ENCODE measurements at regions not wholly inside any gene's neighbourhood (a gene's known extent, or its start where the extent isn't known, plus 50 kb on each side); places are given as distances from the start of the nearest gene placed in this dataset.

DNA sequence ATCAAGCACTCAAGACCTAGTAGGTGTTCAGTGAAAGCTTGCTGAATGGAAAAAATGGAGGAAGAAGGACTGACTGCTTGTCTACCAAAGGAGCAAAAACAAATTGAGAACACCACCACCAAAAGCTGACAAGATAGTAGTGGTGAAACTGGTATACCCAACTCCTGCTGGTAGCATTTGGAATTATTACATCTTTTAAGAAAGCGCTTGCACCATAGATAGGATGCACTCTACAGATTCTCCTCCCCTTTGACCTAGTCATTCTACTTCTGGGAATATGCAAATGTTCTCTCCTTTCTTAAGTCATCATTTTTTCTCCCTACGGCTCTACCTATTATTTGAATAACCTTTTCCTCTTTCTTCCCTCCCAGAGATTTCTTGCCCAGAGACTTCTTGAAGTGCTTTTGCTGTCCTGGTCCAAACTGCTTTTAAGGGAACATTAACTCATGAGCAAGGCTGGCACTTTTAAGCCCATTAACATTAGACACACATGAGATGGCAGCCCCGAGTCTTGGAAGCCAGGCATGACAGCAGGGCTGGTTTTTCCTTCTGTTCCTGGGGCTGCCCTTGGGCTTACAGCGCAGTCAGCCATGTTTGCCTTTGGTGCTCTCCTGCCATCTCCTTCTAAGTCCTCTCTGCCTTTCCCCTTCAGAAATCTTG, 75.0 kb upstream of the TLE3 start:
- TF ChIP-seq, protein P1, sequence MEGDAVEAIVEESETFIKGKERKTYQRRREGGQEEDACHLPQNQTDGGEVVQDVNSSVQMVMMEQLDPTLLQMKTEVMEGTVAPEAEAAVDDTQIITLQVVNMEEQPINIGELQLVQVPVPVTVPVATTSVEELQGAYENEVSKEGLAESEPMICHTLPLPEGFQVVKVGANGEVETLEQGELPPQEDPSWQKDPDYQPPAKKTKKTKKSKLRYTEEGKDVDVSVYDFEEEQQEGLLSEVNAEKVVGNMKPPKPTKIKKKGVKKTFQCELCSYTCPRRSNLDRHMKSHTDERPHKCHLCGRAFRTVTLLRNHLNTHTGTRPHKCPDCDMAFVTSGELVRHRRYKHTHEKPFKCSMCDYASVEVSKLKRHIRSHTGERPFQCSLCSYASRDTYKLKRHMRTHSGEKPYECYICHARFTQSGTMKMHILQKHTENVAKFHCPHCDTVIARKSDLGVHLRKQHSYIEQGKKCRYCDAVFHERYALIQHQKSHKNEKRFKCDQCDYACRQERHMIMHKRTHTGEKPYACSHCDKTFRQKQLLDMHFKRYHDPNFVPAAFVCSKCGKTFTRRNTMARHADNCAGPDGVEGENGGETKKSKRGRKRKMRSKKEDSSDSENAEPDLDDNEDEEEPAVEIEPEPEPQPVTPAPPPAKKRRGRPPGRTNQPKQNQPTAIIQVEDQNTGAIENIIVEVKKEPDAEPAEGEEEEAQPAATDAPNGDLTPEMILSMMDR (IDR thresholded peaks at IDR 0.05; ENCODE audit: poor library complexity, severe bottlenecking) = no peak
- DNase-seq (ENCODE audit: low spot score) = no peak
- ATAC-seq (ENCODE audit: low read depth) = no peak

DNA sequence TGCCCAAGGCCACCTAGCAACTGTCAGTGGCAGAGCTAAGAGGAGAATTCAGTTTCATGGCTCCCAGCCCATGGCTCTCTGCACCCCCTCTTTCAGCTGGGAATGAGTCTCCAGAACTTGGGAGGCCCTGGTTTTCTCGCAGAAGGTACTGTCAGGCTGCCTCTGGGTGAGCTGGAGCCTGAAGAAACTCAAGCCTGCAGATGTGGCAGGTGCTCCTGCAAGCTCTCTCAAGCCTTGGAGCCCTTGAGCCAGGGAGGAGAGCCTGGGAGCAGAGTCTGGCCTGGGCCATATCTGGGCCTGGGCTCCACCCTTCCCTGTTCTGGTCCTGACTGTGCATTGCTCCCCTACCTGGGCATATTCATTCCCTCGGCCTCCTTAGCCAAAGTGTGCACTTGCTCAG, 74.4 kb upstream of the TLE3 start:
- no peaks in the 10 kb centered on the region for H3K9me3 ChIP-seq (ENCODE audit: severe bottlenecking)
- H3K4me1 ChIP-seq (ENCODE audit: insufficient read depth, poor library complexity, severe bottlenecking) = no peaks in the 10 kb centered on the region
- H3K4me3 ChIP-seq (ENCODE audit: severe bottlenecking) = no peak overlapping the region
- no peak overlapping the region for H3K27ac ChIP-seq (ENCODE audit: poor library complexity, severe bottlenecking)
- DNase-seq (ENCODE audit: low spot score) = no peak
- TF ChIP-seq, protein P1 (IDR thresholded peaks at IDR 0.05; ENCODE audit: poor library complexity, severe bottlenecking) = no peak
- no peaks in the 10 kb centered on the region for H3K27me3 ChIP-seq (ENCODE audit: insufficient read depth, poor library complexity, severe bottlenecking)
- 0 out of 3 replicates have a peak, but pooled peaks have one; percentile 12 for ATAC-seq (ENCODE audit: low read depth)
- no peaks in the 10 kb centered on the region for H3K36me3 ChIP-seq (ENCODE audit: low read depth)

More for the DNA sequence above, 75.0 kb upstream of the TLE3 start:
- Histone ChIP-seq H3K27me3 (ENCODE audit: insufficient read depth, poor library complexity, severe bottlenecking) (no peaks in the 10 kb centered on the region), H3K9me3 (ENCODE audit: severe bottlenecking) (no peaks in the 10 kb centered on the region), H3K27ac (ENCODE audit: poor library complexity, severe bottlenecking) (no peak overlapping the region), H3K4me3 (ENCODE audit: severe bottlenecking) (no peak overlapping the region), H3K4me1 (ENCODE audit: insufficient read depth, poor library complexity, severe bottlenecking) (no peaks in the 10 kb centered on the region), H3K36me3 (ENCODE audit: low read depth) (no peaks in the 10 kb centered on the region)

DNA sequence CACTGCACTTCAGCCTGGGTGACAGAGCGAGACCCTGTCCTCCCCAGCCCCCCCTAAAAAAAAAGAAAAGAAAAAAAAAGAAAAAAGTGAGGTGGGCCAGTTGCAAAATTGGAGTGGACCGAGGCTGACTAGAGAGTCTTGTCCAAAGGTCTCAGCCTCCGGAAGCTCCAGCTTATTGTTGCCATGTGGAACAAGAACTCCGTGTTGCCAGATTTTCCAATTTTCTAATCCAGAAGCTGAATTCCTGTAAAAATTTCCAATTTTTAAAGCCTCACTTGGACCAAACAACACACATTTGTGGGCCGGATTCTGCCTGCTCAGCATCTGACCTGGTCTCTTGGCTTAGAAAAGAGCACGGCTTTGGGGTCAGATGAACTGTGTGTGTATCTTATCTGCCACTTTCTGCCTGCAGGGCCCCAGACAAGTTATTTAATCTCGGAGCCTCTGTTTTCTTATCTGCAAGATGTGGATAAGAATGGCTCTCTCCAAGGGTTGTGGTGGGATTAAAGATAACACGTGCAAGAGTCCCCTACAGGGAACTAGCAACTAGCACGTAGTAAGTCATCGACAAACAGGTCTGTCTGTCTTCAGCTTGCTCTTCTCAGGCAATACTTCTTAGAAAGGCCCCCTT, 73.7 kb upstream of the TLE3 start:
- Histone ChIP-seq H3K4me1 (ENCODE audit: insufficient read depth, poor library complexity, severe bottlenecking) (no peaks in the 10 kb centered on the region), H3K27ac (ENCODE audit: poor library complexity, severe bottlenecking) (no peak overlapping the region), H3K9me3 (ENCODE audit: severe bottlenecking) (no peaks in the 10 kb centered on the region), H3K36me3 (ENCODE audit: low read depth) (no peaks in the 10 kb centered on the region), H3K27me3 (ENCODE audit: insufficient read depth, poor library complexity, severe bottlenecking) (no peaks in the 10 kb centered on the region), H3K4me3 (ENCODE audit: severe bottlenecking) (no peak overlapping the region)
- TF ChIP-seq, protein P1 (IDR thresholded peaks at IDR 0.05; ENCODE audit: poor library complexity, severe bottlenecking) = no peak
- no peak for ATAC-seq (ENCODE audit: low read depth)
- no peak for DNase-seq (ENCODE audit: low spot score)

DNA sequence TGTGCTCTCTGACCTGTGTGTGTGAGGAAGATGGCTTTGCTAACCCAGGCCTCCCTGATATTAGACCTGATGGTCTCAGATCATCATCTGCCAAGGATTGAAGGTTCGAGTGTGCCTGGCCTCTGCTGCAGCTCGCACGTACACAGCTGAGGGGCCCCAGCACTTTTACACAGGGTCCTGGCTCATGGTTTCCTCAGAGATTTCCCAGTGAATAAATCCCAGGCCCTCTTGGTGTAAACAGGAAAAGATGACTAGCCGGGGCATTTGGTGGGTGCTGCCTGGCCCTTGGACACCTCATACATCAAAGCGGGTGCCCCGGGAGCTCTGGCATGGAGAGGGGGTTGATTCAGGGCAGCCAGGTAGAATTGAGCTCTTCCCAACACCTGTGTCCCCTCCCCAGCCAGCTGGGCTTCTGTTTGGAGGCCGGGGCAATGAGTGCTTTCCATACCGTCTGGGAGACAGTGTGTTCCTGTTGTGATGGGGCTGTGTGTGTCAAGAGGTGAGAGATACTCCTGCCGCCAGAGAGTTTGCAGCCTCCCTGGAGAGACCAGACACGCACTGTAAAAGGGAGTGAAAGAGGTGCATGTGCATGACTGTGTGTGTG, 72.5 kb upstream of the TLE3 start:
- TF ChIP-seq, protein P1 (IDR thresholded peaks at IDR 0.05; ENCODE audit: poor library complexity, severe bottlenecking) = no peak
- no peak for ATAC-seq (ENCODE audit: low read depth)
- Histone ChIP-seq H3K36me3 (ENCODE audit: low read depth) (no peaks in the 10 kb centered on the region), H3K9me3 (ENCODE audit: severe bottlenecking) (no peaks in the 10 kb centered on the region), H3K27ac (ENCODE audit: poor library complexity, severe bottlenecking) (no peak overlapping the region), H3K4me1 (ENCODE audit: insufficient read depth, poor library complexity, severe bottlenecking) (no peaks in the 10 kb centered on the region), H3K4me3 (ENCODE audit: severe bottlenecking) (no peak overlapping the region), H3K27me3 (ENCODE audit: insufficient read depth, poor library complexity, severe bottlenecking) (no peaks in the 10 kb centered on the region)
- no peak for DNase-seq (ENCODE audit: low spot score)

DNA sequence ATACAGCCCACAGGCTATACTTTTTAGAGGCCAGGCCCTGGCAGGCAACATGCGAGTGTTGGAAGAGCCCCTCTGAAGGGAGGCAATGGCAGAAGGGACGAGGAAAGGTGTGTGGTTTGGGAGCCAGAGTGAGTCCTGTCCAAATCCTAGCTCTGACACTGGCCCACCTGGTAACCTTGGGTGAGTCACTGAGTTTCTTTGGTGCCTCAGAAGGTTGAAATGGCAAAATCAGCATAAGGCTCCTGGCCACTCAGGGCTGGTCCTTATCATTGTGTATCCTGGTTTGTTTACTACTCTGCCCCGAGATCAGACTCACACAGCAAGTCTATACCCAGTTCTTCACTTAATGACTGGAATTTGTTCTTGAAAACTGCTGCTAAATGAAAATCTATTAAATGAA, 71.4 kb upstream of the TLE3 start:
- H3K27ac ChIP-seq (ENCODE audit: poor library complexity, severe bottlenecking) = no peak overlapping the region
- ATAC-seq (ENCODE audit: low read depth) (no peak), DNase-seq (ENCODE audit: low spot score) (no peak)
- H3K4me1 ChIP-seq (ENCODE audit: insufficient read depth, poor library complexity, severe bottlenecking) = no peaks in the 10 kb centered on the region
- H3K4me3 ChIP-seq (ENCODE audit: severe bottlenecking) = no peak overlapping the region
- no peaks in the 10 kb centered on the region for H3K9me3 ChIP-seq (ENCODE audit: severe bottlenecking)
- H3K36me3 ChIP-seq (ENCODE audit: low read depth) = no peaks in the 10 kb centered on the region
- TF ChIP-seq, protein P1 (IDR thresholded peaks at IDR 0.05; ENCODE audit: poor library complexity, severe bottlenecking) = no peak
- H3K27me3 ChIP-seq (ENCODE audit: insufficient read depth, poor library complexity, severe bottlenecking) = no peaks in the 10 kb centered on the region
